SK-N-SH (cell line): ENCODE measurements at regions not wholly inside any gene's neighbourhood (a gene's known extent, or its start where the extent isn't known, plus 50 kb on each side); places are given as distances from the start of the nearest gene placed in this dataset.

ENCODE experiments used
- CTCF ChIA-PET: fragments of 300-600, 350-600 bp; formaldehyde crosslinking; extraction: SDS; loops from one replicate; lab custom pipeline; 2021; lab: Yijun Ruan, JAX
- POLR2A ChIA-PET: fragments of 350-600 bp; sonication (Branson Sonifier 250); formaldehyde crosslinking; extraction: SDS; loops from one replicate; lab custom pipeline; 2020; ENCODE audit warnings: antibody characterized with exemption, inconsistent platforms; lab: Yijun Ruan, JAX
- DNase-seq: peaks from one replicate; pipeline ENCODE4 v3.0.0; 2012
- H2AFZ ChIP-seq: fragments of 200-600 bp; sonication (generic); 2 replicates; pipeline ENCODE4 v1.8.1; 2016; ENCODE audit warnings: antibody characterized with exemption, mild to moderate bottlenecking, low read depth
- H3F3A ChIP-seq: fragments of 200-600 bp; sonication (generic); replicated peaks from 2 replicates; pipeline ENCODE3; 2016; ENCODE audit warnings: antibody characterized with exemption, mild to moderate bottlenecking; ENCODE audit not compliant: insufficient read depth
- H3K27ac ChIP-seq, 2 experiments: fragments of 200-500 bp in 1 of 2; fragments of 200-600 bp in 1 of 2; sonication (Bioruptor generic) in 1 of 2; sonication (generic), shearing (Covaris generic) in 1 of 2; 2 replicates each; pipeline versions ENCODE4 v1.5.1 to v1.6.1; 2014 to 2016; ENCODE audit warnings: low read depth in 2 of 2, inconsistent platforms in 1 of 2, low read length in 1 of 2, mild to moderate bottlenecking in 1 of 2, mixed read lengths in 1 of 2
- H3K27me3 ChIP-seq: fragments of 200-600 bp; sonication (generic), shearing (Covaris generic); 2 replicates; pipeline ENCODE4 v1.6.1; 2016; ENCODE audit warnings: mixed run types; ENCODE audit not compliant: insufficient read depth
- H3K36me3 ChIP-seq, 2 experiments: fragments of 200-500 bp in 1 of 2; fragments of 200-600 bp in 1 of 2; sonication (Bioruptor generic) in 1 of 2; sonication (generic) in 1 of 2; replicated peaks in 1 of 2; 2 replicates each; pipeline versions ENCODE3 to v1.5.1; 2014 to 2016; ENCODE audit warnings: low read length in 1 of 2, mild to moderate bottlenecking in 1 of 2; ENCODE audit not compliant: insufficient read depth in 2 of 2, control insufficient read depth in 1 of 2
- H3K4me1 ChIP-seq, 2 experiments: fragments of 200-500 bp in 1 of 2; fragments of 200-600 bp in 1 of 2; sonication (Bioruptor generic) in 1 of 2; sonication (generic), shearing (Covaris generic) in 1 of 2; 2 replicates each; pipeline versions ENCODE4 v1.5.1 to v1.6.1; 2014 to 2016; ENCODE audit warnings: low read depth in 1 of 2, low read length in 1 of 2, mixed run types in 1 of 2; ENCODE audit not compliant: insufficient read depth in 2 of 2, control insufficient read depth in 1 of 2
- H3K4me2 ChIP-seq: fragments of 200-600 bp; sonication (generic), shearing (Covaris generic); 2 replicates; pipeline ENCODE4 v1.6.1; 2017; ENCODE audit warnings: mixed run types
- H3K4me3 ChIP-seq, 2 experiments: fragments of 200-500 bp in 1 of 2; fragments of 200-600 bp in 1 of 2; sonication (Bioruptor generic) in 1 of 2; sonication (generic), shearing (Covaris generic) in 1 of 2; 2 replicates each; pipeline versions ENCODE4 v1.5.1 to v1.8.1; 2014 to 2016; ENCODE audit warnings: low read depth in 2 of 2, inconsistent platforms in 1 of 2, low read length in 1 of 2, mild to moderate bottlenecking in 1 of 2, mixed read lengths in 1 of 2, moderate library complexity in 1 of 2
- H3K79me2 ChIP-seq: fragments of 200-600 bp; sonication (generic); 2 replicates; pipeline ENCODE4 v1.8.1; 2017; ENCODE audit warnings: mild to moderate bottlenecking; ENCODE audit not compliant: insufficient read depth
- H3K9ac ChIP-seq: fragments of 200-600 bp; sonication (generic); 2 replicates; pipeline ENCODE4 v1.6.1; 2017; ENCODE audit warnings: mixed run types
- H3K9me2 ChIP-seq: fragments of 200-600 bp; sonication (generic); 2 replicates; pipeline ENCODE4 v1.6.1; 2017; ENCODE audit warnings: mixed run types
- H3K9me3 ChIP-seq: fragments of 200-600 bp; sonication (generic); 2 replicates; pipeline ENCODE4 v1.6.1; 2017; ENCODE audit warnings: mixed run types, mild to moderate bottlenecking, moderate library complexity
- H4K20me1 ChIP-seq: fragments of 200-600 bp; sonication (generic); 2 replicates; pipeline ENCODE4 v1.6.1; 2017; ENCODE audit warnings: mild to moderate bottlenecking, mixed run types; ENCODE audit not compliant: insufficient read depth
- CHD2 ChIP-seq: fragments of 150-350 bp; IDR thresholded peaks from 2 replicates; pipeline ENCODE4 v1.6.1; 2018; ENCODE audit warnings: low read length; ENCODE audit not compliant: partially characterized antibody
- EP300 ChIP-seq, 2 experiments: IDR thresholded peaks; 2 replicates each; pipeline versions ENCODE4 v1.4.0 to v1.6.1; 2012; ENCODE audit warnings: borderline replicate concordance in 1 of 2, low read depth in 1 of 2, low read length in 1 of 2
- GABPA ChIP-seq: IDR thresholded peaks from 2 replicates; pipeline ENCODE4 v1.4.0; 2012; ENCODE audit warnings: low read depth, mild to moderate bottlenecking
- GATA2 ChIP-seq: sonication (generic); formaldehyde crosslinking; IDR thresholded peaks from 2 replicates; pipeline ENCODE4 v1.5.0; 2020; ENCODE audit warnings: mild to moderate bottlenecking, missing genetic modification reagents
- JUND ChIP-seq: IDR thresholded peaks from 2 replicates; pipeline ENCODE4 v1.4.0; 2012
- POLR2AphosphoS5 ChIP-seq: IDR thresholded peaks from 2 replicates; pipeline ENCODE4 v1.6.1; 2012; ENCODE audit warnings: low read depth, low read length
- RCOR1 ChIP-seq: fragments of 150-350 bp; IDR thresholded peaks from 2 replicates; pipeline ENCODE4 v1.6.1; 2017; ENCODE audit warnings: antibody characterized with exemption, low read length
- RXRA ChIP-seq: IDR thresholded peaks from 2 replicates; pipeline ENCODE4 v1.4.0; 2012; ENCODE audit warnings: low read depth, mild to moderate bottlenecking, borderline replicate concordance
- SIN3A ChIP-seq: IDR thresholded peaks from 2 replicates; pipeline ENCODE4 v1.6.1; 2012; ENCODE audit warnings: low read depth, mild to moderate bottlenecking, low read length, moderate library complexity, borderline replicate concordance
- TAF1 ChIP-seq: IDR thresholded peaks from 2 replicates; pipeline ENCODE4 v1.6.1; 2012; ENCODE audit warnings: low read depth, mild to moderate bottlenecking, low read length, moderate library complexity, borderline replicate concordance
- TEAD4 ChIP-seq: IDR thresholded peaks from 2 replicates; pipeline ENCODE4 v1.4.0; 2012; ENCODE audit warnings: mild to moderate bottlenecking, borderline replicate concordance; ENCODE audit not compliant: insufficient read depth
- YY1 ChIP-seq: IDR thresholded peaks from 2 replicates; pipeline ENCODE4 v1.4.0; 2012; ENCODE audit warnings: low read depth, mild to moderate bottlenecking
- WGBS: methylation state at CpG from one replicate; pipeline ENCODE4 v1.1.6; 2017; ENCODE audit warnings: low lambda C conversion rate; 5-methylcytosine and 5-hydroxymethylcytosine counted together
- TF ChIP-seq, protein P1 (sequence below): IDR thresholded peaks from 2 replicates; pipeline ENCODE4; 2012
- TF ChIP-seq, protein P2 (sequence below): IDR thresholded peaks from 2 replicates; pipeline ENCODE4 v1.4.0; 2012; ENCODE audit warnings: low read depth

DNA sequence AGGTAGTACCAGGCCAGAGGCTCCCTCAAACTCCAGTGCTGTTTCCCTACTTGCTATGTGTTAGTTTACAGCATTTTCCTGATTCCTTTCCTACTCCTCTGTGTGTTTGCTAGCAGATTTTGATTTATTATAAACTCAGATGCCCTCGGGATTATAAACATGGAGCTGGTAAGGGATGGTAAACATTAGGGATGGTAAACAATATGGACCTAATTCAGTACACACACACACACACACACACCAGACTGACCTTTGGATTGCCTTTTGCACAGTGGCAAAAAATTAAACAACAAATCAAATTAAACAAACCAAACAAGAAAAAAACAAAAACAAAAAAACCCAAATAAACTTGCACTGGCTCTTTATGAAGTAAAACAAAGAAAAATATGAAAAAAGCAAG, 55.4 kb upstream of the ACVR1 start:
- no peaks in the 10 kb centered on the region for H3F3A ChIP-seq
- no peaks in the 10 kb centered on the region for H3K4me1 ChIP-seq
- no peaks in the 10 kb centered on the region for H3K36me3 ChIP-seq
- no peak overlapping the region for H3K4me2 ChIP-seq
- POLR2A ChIA-PET = interaction anchor here (0.7 kb wide), 1 partner anchor 47 kb away, joined by 4 read pairs; no protein-coding TSS in a partner anchor
- H3K79me2 ChIP-seq = no peaks in the 10 kb centered on the region
- no peak overlapping the region for H2AFZ ChIP-seq
- WGBS = 27% methylated on average over 1 of the region's 1 CpG
- CTCF ChIA-PET = interaction anchor here (0.7 to 1.0 kb wide), 3 partner anchors 9 to 15 kb away, joined by 3 read pairs; no protein-coding TSS in a partner anchor
- H3K27ac ChIP-seq = no peak overlapping the region
- H3K27me3 ChIP-seq = no peaks in the 10 kb centered on the region
- no peak for TF ChIP-seq SIN3A
- no peak for TF ChIP-seq RXRA
- TF ChIP-seq, protein P1, sequence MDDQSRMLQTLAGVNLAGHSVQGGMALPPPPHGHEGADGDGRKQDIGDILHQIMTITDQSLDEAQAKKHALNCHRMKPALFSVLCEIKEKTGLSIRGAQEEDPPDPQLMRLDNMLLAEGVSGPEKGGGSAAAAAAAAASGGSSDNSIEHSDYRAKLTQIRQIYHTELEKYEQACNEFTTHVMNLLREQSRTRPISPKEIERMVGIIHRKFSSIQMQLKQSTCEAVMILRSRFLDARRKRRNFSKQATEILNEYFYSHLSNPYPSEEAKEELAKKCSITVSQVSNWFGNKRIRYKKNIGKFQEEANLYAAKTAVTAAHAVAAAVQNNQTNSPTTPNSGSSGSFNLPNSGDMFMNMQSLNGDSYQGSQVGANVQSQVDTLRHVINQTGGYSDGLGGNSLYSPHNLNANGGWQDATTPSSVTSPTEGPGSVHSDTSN = no peak
- no peak for TF ChIP-seq GABPA
- TF ChIP-seq JUND = no peak
- TF ChIP-seq, protein P2, sequence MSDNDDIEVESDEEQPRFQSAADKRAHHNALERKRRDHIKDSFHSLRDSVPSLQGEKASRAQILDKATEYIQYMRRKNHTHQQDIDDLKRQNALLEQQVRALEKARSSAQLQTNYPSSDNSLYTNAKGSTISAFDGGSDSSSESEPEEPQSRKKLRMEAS = no peak
- H3K9ac ChIP-seq = no peak overlapping the region
- DNase-seq = no peak
- H4K20me1 ChIP-seq = no peaks in the 10 kb centered on the region
- H3K9me2 ChIP-seq = no peaks in the 10 kb centered on the region
- H3K9me3 ChIP-seq = no peaks in the 10 kb centered on the region
- no peak overlapping the region for H3K4me3 ChIP-seq

DNA sequence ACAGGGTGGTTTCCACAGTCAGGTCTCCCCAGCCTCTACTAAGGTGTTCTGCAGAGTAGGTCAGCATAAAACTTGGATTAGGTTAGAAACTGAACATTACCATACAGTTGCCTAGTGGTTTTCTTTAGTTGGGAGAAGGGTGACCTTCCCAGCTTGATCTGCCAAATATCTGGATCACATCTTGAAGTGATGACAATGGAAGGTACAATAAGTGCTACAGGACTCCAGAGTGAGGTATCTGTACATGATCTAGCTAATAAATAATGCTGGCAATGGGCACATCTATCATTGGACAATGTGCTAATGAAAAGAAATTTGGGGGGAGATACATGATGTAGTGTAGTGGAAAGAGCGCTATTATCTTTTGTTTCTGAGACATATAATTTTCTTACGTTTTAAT, 54.6 kb upstream of the ACVR1 start:
- ChIA-PET POLR2A (no interaction called here), CTCF (interaction anchor here (0.7 kb wide), 1 partner anchor 10 kb away, joined by 3 read pairs; no protein-coding TSS in a partner anchor)
- TF ChIP-seq TEAD4 (no peak), EP300 (IDR thresholded peaks at IDR 0.05; ENCODE audit: borderline replicate concordance in 1 of 2, low read depth in 1 of 2, low read length in 1 of 2) (no peak), RCOR1 (no peak), TAF1 (no peak), CHD2 (no peak), GATA2 (CRISPR knock-in tag) (no peak), POLR2AphosphoS5 (no peak), YY1 (no peak)
- TF ChIP-seq, protein P1 = no peak
- 42% methylated on average over 2 of the region's 2 CpGs for WGBS
- Histone ChIP-seq H3K9me2 (no peaks in the 10 kb centered on the region), H3K4me3 (no peak overlapping the region), H3K27me3 (no peaks in the 10 kb centered on the region), H3K27ac (no peak overlapping the region), H3K9ac (no peak overlapping the region), H3K36me3 (no peaks in the 10 kb centered on the region), H2AFZ (no peak overlapping the region), H3K9me3 (no peaks in the 10 kb centered on the region), H3F3A (no peaks in the 10 kb centered on the region), H3K4me2 (no peak overlapping the region), H3K79me2 (no peaks in the 10 kb centered on the region), H4K20me1 (no peaks in the 10 kb centered on the region), H3K4me1 (no peaks in the 10 kb centered on the region)
- DNase-seq = no peak
